Fibroblast of pulmonary artery (primary cell): ENCODE measurements at regions not wholly inside any gene's neighbourhood (a gene's known extent, or its start where the extent isn't known, plus 50 kb on each side); places are given as distances from the start of the nearest gene placed in this dataset.

Experiments used
- DNase-seq: peaks from one replicate; pipeline ENCODE4 v3.0.0-alpha.2; 2010; ENCODE audit warnings: low read depth
- H3K4me3 ChIP-seq: replicated peaks from 2 replicates; pipeline ENCODE4 v1.5.1; 2011; ENCODE audit warnings: low read depth, mild to moderate bottlenecking, control low read depth, low read length, moderate library complexity
- TF ChIP-seq, protein P1 (sequence below): IDR thresholded peaks from 2 replicates; pipeline ENCODE4 v1.5.1; 2011; ENCODE audit warnings: mild to moderate bottlenecking, control low read depth, low read length, inconsistent platforms; ENCODE audit errors: missing control alignments

DNA sequence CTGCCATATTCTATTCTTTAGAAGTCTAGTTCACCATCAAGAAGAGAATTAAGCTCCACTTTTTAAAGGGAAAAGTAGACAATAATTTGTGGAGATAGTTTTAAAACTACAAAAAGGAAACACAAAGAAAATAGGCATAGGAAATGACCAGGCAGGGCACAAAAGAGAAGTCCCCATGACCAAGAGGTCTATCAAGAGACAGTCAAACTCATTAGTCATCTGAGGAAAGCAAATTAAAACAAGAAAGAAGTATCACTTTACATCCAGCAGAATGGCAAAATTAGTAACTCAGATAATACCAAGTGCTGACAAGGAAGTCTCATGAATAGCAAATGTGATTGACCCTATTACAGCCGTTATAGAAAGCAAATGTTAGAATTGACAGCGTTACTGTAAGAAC lies 243.7 kb upstream of the SNX7 start:
- no peak for DNase-seq
- H3K4me3 ChIP-seq: no peak overlapping the region
- TF ChIP-seq, protein P1, sequence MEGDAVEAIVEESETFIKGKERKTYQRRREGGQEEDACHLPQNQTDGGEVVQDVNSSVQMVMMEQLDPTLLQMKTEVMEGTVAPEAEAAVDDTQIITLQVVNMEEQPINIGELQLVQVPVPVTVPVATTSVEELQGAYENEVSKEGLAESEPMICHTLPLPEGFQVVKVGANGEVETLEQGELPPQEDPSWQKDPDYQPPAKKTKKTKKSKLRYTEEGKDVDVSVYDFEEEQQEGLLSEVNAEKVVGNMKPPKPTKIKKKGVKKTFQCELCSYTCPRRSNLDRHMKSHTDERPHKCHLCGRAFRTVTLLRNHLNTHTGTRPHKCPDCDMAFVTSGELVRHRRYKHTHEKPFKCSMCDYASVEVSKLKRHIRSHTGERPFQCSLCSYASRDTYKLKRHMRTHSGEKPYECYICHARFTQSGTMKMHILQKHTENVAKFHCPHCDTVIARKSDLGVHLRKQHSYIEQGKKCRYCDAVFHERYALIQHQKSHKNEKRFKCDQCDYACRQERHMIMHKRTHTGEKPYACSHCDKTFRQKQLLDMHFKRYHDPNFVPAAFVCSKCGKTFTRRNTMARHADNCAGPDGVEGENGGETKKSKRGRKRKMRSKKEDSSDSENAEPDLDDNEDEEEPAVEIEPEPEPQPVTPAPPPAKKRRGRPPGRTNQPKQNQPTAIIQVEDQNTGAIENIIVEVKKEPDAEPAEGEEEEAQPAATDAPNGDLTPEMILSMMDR: no peak

DNA sequence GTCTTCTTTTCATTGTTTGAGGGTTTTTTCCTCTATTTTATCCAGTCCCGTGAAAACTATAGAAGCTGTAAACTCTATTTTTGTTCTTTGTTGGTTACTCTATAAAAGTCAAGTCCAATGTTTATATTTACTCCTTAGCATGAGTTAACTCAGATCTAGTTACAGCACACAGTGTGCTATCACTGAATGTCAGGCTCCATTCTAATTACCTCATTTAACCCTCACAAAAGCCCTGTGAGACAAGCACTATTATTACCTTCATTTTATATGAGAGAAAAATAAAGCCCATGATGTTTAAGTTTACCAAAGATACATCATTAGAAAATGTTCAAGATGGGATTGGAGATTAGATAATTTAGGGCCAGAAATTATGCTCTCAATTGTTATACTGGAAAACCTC lies 251.4 kb upstream of the SNX7 start:
- H3K4me3 ChIP-seq: no peak overlapping the region
- DNase-seq: no peak
- TF ChIP-seq, protein P1: no peak

DNA sequence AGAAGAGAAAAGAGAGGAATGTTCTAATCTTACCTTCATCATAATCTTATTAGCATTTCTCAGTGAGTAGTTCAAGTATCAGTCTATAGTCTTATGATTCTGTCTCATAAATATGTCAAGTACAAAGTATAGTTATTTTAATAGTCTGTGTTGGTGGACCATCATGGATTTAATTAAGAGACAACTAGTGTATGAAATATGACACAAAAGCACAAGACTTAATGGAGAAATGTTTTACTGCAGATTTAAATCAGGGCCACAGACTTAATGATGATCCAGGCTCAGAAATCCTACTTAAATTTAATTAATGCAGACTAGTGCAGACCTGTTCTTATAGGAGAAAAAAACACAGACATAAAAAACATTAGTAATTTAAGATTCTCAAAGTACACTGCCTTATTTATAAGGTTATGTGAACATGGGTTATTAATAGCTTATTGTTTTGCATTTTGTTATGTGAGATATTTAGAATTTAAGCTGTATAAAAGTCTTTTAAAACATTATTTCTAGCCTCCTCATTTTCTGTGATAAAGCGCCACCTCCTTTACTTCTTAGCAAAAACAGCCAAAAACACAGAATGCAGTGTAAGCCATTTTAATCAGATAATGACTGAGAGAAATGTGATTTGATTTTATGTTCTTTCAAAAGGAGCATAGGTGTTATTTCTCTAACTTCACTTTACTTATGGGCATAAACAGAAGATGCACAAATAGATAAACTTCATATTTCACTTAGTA lies 255.0 kb upstream of the SNX7 start:
- no peak overlapping the region for H3K4me3 ChIP-seq
- DNase-seq: no peak
- TF ChIP-seq, protein P1: no peak

DNA sequence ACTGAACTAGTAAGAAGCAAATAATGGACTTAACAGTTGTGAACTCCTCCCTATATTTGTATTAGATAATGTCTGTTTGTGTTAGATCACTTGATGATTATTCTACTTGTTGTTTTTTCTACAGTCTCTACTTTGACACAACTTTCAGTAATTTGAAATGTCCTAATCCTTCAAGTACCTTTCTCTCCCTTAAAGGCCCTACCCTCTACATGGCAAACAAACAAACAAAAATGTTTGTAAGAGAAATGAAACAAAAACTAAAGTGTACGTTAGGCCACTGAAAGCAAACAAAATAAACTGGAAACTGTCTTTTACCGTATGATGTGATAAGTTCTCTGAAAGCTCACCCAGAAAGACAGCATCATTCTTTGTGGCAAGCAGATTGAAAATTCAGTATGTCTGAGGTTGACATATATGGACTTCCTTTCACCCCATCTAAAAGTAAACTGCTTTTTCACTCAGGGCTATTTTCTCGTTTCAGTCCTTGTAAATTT lies 255.9 kb upstream of the SNX7 start:
- DNase-seq: no peak
- no peak overlapping the region for H3K4me3 ChIP-seq
- TF ChIP-seq, protein P1: no peak

DNA sequence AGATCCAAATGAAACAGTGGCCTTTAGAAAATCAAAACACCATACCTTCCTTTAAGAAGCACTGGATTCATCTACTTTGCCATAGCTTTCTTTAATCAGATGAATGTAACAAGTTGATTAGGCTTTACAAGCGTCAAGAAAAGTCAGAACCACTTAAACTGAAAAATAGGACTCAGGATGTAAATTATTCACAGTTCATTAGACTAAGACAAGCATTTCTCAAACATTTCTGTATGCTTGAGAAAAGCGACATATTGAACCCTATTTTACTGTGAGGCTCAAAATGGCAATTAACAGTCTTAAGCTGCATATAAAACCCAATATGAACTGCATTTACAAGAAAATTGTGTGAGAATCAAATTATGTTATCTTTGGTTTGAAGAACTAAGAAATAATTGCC lies 256.7 kb upstream of the SNX7 start:
- no peak for DNase-seq
- TF ChIP-seq, protein P1: no peak
- no peak overlapping the region for H3K4me3 ChIP-seq

DNA sequence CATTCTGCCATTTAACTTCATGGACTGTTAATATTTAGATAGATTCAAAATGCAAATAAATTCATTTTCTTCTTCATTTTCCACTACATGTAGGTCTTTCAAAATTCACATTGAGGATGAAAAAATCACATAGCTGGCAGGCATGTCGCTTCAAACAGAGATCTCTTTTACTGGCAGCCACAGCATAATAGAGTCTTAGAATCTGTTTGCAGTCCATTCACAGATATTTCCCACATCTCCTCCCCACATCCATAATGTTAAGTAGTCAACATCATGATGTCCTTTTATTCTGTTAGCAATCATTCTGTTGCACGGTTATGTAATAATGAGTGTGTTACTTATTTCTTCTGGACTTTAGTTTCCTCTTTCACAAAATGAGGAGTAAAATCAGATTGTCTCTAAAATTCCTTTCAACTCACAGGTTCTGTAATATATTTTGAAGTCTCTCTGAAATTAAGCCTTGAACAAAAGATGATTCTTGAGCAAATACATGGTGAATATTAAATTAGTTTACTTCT lies 257.5 kb upstream of the SNX7 start:
- H3K4me3 ChIP-seq: no peak overlapping the region
- no peak for DNase-seq
- TF ChIP-seq, protein P1: no peak

DNA sequence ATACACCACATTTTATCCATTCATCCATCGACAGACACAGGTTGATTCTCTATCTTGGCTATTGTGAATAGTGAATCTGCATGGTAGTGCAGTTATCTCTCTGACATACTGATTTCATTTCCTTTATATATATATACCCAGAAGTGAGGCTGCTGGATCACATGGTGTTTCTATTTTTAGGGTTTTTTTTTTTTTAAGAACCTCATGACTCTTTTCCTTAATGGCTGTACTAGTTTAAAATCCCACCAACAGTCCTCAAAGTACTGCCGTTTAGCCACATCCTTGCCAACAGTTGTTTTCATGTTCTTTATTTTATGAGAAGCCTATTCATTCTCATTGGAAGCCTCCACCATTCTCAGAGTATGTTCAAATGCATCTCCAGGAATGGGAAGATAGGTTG lies 258.7 kb upstream of the SNX7 start:
- DNase-seq: no peak
- TF ChIP-seq, protein P1: no peak
- H3K4me3 ChIP-seq: no peak overlapping the region
